ENCODE measurements at regions not wholly inside any gene's neighbourhood (a gene's known extent, or its start where the extent isn't known, plus 50 kb on each side); places are given as distances from the start of the nearest gene placed in this dataset.
A peak's percentile ranks its signal among the peaks of the same experiment; 100 is the strongest.
"Not testable (repeated sequence)": the region's sequence is repeated elsewhere in the genome, so short reads cannot be mapped to it uniquely, and the experiment has no call there.

DNA sequence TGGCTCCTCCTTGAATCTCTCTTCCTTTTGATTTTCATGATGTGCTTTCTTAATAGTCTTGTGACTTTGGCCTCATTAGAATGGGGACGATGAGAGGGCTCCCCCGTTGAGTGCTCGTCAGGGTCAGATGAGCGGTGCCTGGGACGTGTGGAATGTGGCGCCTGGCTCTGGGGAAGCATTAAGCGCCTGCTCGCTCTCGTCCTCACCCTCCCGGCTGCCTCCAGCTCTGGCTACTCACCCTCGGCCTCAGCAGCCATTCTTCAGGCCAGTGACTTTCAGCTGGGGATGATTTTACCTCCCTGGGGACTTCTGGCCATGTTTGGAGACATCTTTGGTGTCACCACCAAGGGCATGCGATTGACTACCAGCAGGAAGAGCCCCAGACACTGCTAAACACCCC is 69.7 kb downstream of the RPS6KA4 start:
- no peak for DNase-seq (ENCODE audit: low spot score)

DNA sequence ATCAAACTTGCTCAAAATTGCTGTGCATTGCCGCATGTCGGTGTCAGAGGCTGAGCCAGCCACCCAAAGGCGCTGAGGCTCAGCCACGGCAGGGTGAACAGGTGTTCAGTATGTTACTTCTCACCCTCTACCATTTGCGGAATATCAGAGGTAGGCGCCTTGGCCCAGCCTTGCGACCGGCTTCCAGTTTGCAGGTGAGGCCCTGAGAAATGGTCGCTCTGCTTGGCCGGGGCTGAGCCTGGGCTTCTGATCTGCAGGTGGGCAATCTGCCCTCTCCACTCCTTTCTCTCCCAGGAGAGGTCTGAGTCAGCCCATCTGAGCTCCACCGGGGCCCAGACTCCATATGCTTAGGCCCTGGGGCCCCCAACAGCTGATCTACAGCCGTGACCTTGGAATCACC is 71.0 kb downstream of the RPS6KA4 start:
- DNase-seq (ENCODE audit: low spot score): no peak

- no peak for DNase-seq (ENCODE audit: low spot score)
Observed at GRCh38 chr11:64430645-64431044, 71.7 kb downstream of the RPS6KA4 start.

GRCh38 chr11:64436000-64436399 is 77.0 kb downstream of the RPS6KA4 start:
- DNase-seq (ENCODE audit: low spot score): no peak

DNA sequence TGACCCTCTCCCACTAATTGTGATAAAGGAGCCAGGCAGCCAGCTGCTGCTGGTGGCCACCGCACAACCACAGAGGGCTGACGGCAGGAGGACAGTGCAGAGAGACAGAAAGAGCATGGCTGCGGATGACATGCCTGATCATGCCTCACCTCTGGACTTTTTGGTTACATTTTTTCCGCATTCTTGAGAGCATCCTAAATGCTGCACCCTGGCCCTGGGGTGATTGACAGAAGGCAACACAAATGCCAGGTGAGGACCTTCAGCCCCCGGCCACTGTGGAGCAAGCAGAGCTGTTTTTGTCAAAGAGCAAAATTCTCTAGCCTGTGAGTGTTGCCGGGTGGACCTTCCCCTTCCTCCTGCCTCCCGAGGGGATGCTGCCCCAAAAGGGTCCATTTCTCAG is 78.5 kb downstream of the RPS6KA4 start:
- DNase-seq (ENCODE audit: low spot score): no peak

DNA sequence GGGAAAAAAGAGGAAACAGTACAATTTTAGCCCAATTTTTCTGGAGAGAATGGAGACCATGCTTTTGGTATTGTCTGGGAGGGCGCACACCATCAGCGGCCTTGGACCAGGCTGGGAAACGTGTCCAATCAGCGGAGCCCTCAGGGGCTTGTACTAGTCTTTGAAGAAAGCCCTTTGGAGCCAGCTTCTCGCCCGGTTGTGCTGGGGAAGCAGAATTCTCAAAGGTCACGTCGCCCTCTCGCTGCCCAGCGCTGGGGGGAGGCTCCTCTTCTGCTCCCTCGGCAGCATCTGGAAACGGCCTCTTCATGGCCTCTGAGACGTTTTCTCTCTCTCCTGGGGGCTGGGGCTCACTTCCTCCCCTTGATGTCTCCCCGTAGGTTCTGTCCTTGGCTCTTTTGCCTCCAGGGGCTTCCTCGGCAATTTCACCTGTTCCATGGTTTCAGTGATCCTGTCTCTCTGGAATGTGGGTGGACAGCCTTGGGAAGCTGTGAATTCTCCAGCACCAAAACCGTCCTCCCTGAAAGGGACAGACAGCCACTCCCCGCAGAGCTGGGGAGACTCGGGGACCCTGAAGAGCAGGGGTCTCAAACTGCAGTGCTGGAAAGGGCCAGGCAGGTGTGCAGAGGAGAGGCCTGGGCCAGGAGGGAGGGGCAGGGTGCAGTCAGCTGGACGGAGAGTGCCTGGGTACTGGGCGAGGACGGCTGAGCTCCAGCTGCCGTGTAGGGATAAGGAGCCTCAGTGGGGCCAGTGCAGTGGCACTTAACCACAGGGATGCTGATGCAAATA is 80.2 kb downstream of the RPS6KA4 start:
- DNase-seq (ENCODE audit: low spot score): no peak

DNA sequence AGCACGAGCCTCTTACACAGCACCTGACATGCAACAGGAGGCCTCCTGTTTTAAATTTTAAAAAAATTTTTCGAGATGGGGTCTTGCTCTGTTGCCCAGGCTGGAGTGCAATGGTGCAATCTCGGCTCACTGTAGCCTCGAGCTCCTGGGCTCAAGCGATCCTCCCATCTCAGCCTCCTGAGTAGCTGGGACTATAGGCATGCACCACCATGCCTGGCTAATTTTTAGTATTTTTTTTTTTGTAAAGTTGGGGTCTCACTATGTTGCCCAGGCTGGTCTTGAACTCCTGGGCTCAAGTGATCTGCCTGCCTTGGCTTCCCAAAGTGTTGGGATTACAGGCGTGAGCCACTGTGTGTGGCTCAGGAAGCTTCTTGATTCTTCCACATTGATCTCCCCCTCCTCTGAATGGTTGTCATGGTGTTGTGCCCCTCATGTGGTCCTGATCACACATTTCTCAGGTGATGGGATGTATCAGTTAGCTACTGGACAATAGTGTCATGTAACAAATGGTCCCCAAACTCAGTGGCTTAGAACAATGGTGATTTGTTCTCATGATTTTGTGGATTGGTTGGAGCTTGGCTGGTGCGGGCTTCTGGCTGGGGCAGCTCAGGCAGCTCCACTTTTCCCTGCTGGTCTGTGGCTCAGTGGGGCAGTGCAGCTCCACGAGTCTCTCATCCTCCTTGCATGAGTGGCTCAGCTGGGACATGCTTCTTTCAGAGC is 81.0 kb downstream of the RPS6KA4 start:
- DNase-seq (ENCODE audit: low spot score): not testable (repeated sequence)

DNA sequence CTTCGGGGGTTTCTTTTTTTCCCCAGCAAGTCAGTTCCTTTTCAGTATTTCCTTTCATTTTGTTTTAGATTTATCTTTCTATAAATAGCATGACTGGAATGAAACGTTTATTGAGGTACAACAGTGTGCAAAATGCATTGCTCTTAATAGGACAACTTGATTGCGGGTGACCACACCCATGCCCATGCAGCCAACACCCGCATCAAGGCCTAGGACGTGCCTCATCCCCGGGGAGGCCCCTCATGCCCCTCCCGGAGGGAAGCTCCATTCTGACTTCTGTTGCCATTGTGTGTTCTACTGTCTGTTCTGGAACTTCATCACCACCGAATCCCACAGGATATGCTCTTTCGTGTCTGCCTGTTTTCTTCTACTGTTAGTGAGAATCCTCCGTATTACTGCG is 82.2 kb downstream of the RPS6KA4 start:
- no peak for DNase-seq (ENCODE audit: low spot score)

DNA sequence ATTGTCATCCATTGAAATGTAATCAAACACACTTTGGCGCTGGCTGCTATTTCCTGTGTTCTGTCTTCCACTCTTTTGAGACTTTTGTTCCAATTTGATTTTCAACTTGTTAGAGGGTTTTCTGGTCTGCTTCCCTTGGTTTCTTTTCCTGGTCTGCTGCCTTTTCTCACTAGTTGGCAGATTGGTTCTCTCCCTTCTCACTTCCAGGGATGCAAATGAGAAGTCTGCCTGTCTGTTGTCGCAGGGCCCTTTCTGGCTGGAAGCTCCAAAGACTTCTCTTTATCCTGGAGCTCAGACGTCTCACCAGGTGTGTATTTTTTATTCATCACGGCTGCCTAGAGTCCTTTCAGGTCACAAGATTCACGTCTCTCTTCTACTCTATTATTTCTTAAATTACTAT is 84.0 kb downstream of the RPS6KA4 start:
- no peak for DNase-seq (ENCODE audit: low spot score)

GRCh38 chr11:64444838-64445441 is 86.0 kb downstream of the RPS6KA4 start:
- peak; percentile 27 for DNase-seq (ENCODE audit: low spot score)

GRCh38 chr11:64445651-64446050 is 86.7 kb downstream of the RPS6KA4 start:
- no peak for DNase-seq (ENCODE audit: low spot score)

DNA sequence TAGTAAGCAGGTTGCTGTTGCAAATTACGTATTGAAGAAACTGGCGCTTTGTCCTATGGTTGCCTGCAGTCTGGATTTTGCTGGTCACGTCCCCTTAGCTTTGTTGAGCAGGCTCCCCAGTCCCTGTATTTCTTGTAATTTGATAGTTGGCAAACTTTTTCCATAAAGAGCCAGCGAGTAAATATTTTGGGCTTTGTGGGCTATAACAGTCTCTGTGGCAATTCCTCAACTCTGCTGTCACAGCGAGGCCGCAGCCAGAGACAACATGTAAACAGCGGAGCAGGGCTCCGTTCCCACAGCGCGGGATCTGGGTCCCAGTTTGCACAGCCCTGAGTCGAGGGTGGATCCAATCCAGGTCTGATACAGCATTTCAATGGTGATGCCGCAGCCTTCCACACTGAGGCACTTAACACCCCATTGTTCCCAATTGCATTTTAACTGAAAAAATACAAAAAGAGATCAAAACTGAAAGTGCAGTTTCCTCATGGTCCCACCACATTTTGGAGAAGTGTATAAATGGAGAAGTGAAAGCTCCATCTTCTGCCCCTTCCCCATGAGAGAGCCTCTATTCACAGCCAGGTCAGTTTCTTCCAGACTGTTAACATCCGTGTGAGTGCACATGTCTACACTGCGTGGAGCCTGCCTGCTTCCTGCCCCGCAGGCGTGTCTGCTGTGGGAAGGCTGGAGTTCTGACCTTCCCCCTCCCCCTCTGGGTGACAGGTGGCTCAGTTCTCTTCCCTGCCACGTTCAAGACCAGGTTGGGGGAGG is 89.1 kb downstream of the RPS6KA4 start:
- DNase-seq (ENCODE audit: low spot score): no peak

DNA sequence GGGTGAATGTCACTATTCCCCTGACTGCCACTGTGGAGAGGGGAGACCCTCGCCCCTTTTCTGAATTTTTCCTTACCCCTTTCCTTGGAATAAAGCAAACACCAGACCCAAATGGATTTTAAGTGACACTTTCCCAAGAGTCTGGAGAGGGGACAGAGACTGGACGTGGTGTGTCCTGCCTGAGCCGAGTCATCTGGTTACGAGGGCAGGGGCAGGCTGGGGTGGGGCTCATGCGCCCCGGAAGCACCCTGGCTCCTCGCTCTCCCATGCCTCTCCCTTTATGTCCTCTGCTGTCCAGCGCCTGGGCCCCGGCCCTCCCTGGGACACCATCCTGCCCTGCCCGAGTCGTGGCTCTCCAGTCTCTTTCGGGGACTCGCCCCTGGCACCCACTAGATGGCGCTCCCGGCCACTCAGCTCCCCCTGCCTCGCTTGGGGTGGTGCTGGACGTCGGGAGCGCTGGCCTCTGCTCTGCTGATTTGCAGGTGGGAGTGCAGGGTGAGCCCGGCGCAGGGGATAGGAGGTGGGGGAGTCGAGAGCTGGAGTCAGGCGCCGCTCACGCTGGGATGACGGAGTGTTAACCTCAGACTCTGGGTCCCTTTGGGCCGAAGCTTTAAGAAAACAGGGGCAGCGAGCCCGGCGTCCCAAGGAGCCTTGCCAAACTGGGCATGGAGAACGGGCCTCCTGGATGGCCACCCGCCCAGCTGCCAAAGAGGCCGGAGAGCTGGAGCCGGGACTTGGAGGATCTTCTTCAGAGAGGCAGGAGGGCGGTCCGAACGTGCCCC is 89.8 kb downstream of the RPS6KA4 start:
- peak; percentile 69 for DNase-seq (ENCODE audit: low spot score)

GRCh38 chr11:64449381-64450167 is 90.6 kb downstream of the RPS6KA4 start:
- peak; percentile 73 for DNase-seq (ENCODE audit: low spot score)

DNA sequence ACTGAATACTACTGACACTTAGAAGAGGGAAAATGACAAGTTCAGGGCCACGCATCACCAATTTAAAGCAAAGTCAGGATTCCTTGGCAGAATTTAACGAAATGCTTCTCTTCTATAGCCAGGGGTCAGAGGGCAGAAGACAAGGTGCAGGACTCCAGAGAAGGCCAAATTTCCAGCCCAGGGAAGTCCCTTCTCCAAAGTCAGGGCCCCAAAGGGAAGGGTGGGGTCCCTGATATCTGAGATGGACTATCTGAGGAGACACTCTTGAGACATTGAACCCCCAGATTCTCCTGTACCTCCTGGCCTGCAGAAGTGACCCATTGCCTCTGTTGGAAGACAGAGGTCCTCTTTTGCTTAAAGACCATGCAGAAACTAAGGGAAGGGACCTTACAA is 91.2 kb downstream of the RPS6KA4 start:
- DNase-seq (ENCODE audit: low spot score): no peak

DNA sequence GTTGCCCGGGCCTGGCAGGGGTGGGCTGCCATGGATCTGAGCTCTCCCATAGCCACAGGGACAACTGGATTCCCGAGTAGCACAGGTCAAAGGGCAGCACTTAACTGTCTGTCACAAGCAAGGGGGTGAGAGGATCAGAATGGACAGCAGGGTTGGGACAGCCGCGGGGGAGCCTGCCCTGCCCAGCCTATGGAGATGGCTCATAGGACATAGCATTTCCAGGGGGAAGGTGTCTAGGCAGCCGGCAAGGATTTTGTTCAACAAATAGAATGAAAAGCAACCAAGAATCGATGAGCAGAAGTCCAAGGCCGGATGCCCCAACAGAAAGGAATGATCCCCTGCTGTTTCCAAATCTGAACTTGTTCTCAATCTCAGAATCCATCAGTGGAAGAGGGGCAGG is 92.9 kb downstream of the RPS6KA4 start:
- no peak for DNase-seq (ENCODE audit: low spot score)

GRCh38 chr11:64453466-64453865 is 94.5 kb downstream of the RPS6KA4 start:
- DNase-seq (ENCODE audit: low spot score): no peak

- DNase-seq (ENCODE audit: low spot score): no peak
Observed at GRCh38 chr11:64455456-64456261, 96.7 kb downstream of the RPS6KA4 start.

GRCh38 chr11:64456509-64457320 is 97.8 kb downstream of the RPS6KA4 start:
- DNase-seq (ENCODE audit: low spot score): no peak
